ENCODE measurements at regions not wholly inside any gene's neighbourhood (a gene's known extent, or its start where the extent isn't known, plus 50 kb on each side); places are given as distances from the start of the nearest gene placed in this dataset.
"Not testable (repeated sequence)": the region's sequence is repeated elsewhere in the genome, so short reads cannot be mapped to it uniquely, and the experiment has no call there.

- POLR2A ChIA-PET: no interaction called here
- H3K36me3 Mint-ChIP-seq: no peaks in the 10 kb centered on the region
Measured at GRCh38 chrX:82692991-82693390, 815.1 kb upstream of the POU3F4 start.

GRCh38 chrX:82695066-82695465 lies 813.0 kb upstream of the POU3F4 start:
- DNase-seq: no peak
- no peaks in the 10 kb centered on the region for H3K9me3 ChIP-seq (ENCODE audit: low read length)
- no peaks in the 10 kb centered on the region for H3K27me3 ChIP-seq (ENCODE audit: insufficient read depth, low read length, poor library complexity, severe bottlenecking)
- no peaks in the 10 kb centered on the region for H3K36me3 ChIP-seq (ENCODE audit: insufficient read depth, low read length)
- no peak overlapping the region for H3K27ac ChIP-seq (ENCODE audit: low read depth, low read length)
- POLR2A ChIA-PET: no interaction called here
- H3K4me3 ChIP-seq (ENCODE audit: low read length): no peak overlapping the region
- Mint-ChIP-seq H3K9me3 (no peaks in the 10 kb centered on the region), H3K4me3 (no peak overlapping the region), H3K27me3 (peaks cover 0 to 2% of the 10 kb centered on the region in 2 donors), H3K36me3 (no peaks in the 10 kb centered on the region), H3K27ac (no peak overlapping the region), H3K4me1 (no peaks in the 10 kb centered on the region)
- CTCF ChIA-PET: no interaction called here
- H3K4me1 ChIP-seq (ENCODE audit: insufficient read depth, low read length): no peaks in the 10 kb centered on the region

More at GRCh38 chrX:82692991-82693390, 815.1 kb upstream of the POU3F4 start:
- H3K4me3 ChIP-seq (ENCODE audit: low read length): no peak overlapping the region
- H3K4me3 Mint-ChIP-seq: no peak overlapping the region
- no peaks in the 10 kb centered on the region for H3K27me3 Mint-ChIP-seq
- no peaks in the 10 kb centered on the region for H3K4me1 Mint-ChIP-seq
- no peaks in the 10 kb centered on the region for H3K36me3 ChIP-seq (ENCODE audit: insufficient read depth, low read length)
- CTCF ChIA-PET: no interaction called here
- H3K9me3 Mint-ChIP-seq: no peaks in the 10 kb centered on the region
- H3K9me3 ChIP-seq (ENCODE audit: low read length): no peaks in the 10 kb centered on the region
- H3K27ac Mint-ChIP-seq: no peak overlapping the region
- H3K27me3 ChIP-seq (ENCODE audit: insufficient read depth, low read length, poor library complexity, severe bottlenecking): no peaks in the 10 kb centered on the region
- DNase-seq: no peak
- no peaks in the 10 kb centered on the region for H3K4me1 ChIP-seq (ENCODE audit: insufficient read depth, low read length)
- no peak overlapping the region for H3K27ac ChIP-seq (ENCODE audit: low read depth, low read length)

- Mint-ChIP-seq H3K4me3 (no peak overlapping the region), H3K9me3 (peaks cover 0 to 2% (median 0%) of the 10 kb centered on the region in 5 donors), H3K27ac (no peak overlapping the region), H3K36me3 (no peaks in the 10 kb centered on the region), H3K4me1 (no peaks in the 10 kb centered on the region), H3K27me3 (peaks cover 0 to 2% of the 10 kb centered on the region in 2 donors)
- H3K4me3 ChIP-seq (ENCODE audit: low read length): no peak overlapping the region
- H3K27ac ChIP-seq (ENCODE audit: low read depth, low read length): no peak overlapping the region
- no peaks in the 10 kb centered on the region for H3K36me3 ChIP-seq (ENCODE audit: insufficient read depth, low read length)
- H3K4me1 ChIP-seq (ENCODE audit: insufficient read depth, low read length): no peaks in the 10 kb centered on the region
- H3K9me3 ChIP-seq (ENCODE audit: low read length): no peaks in the 10 kb centered on the region
- CTCF ChIA-PET: no interaction called here
- no peak for DNase-seq
- no peaks in the 10 kb centered on the region for H3K27me3 ChIP-seq (ENCODE audit: insufficient read depth, low read length, poor library complexity, severe bottlenecking)
- POLR2A ChIA-PET: no interaction called here
Measured at GRCh38 chrX:82703551-82703950, 804.5 kb upstream of the POU3F4 start.

GRCh38 chrX:82711457-82711856 lies 796.6 kb upstream of the POU3F4 start:
- H3K4me1 Mint-ChIP-seq: no peaks in the 10 kb centered on the region
- H3K4me3 ChIP-seq (ENCODE audit: low read length): no peak overlapping the region
- no peak overlapping the region for H3K27ac Mint-ChIP-seq
- no peaks in the 10 kb centered on the region for H3K9me3 ChIP-seq (ENCODE audit: low read length)
- no peaks in the 10 kb centered on the region for H3K27me3 ChIP-seq (ENCODE audit: insufficient read depth, low read length, poor library complexity, severe bottlenecking)
- no peak overlapping the region for H3K27ac ChIP-seq (ENCODE audit: low read depth, low read length)
- peaks cover 0 to 4% of the 10 kb centered on the region in 2 donors for H3K27me3 Mint-ChIP-seq
- CTCF ChIA-PET: no interaction called here
- H3K9me3 Mint-ChIP-seq: peaks cover 0 to 2% (median 0%) of the 10 kb centered on the region in 5 donors
- POLR2A ChIA-PET: no interaction called here
- H3K36me3 Mint-ChIP-seq: no peaks in the 10 kb centered on the region
- no peaks in the 10 kb centered on the region for H3K4me1 ChIP-seq (ENCODE audit: insufficient read depth, low read length)
- no peaks in the 10 kb centered on the region for H3K36me3 ChIP-seq (ENCODE audit: insufficient read depth, low read length)
- H3K4me3 Mint-ChIP-seq: no peak overlapping the region
- no peak for DNase-seq

- ChIA-PET CTCF (no interaction called here), POLR2A (no interaction called here)
- Mint-ChIP-seq H3K36me3 (no peaks in the 10 kb centered on the region), H3K4me3 (no peak overlapping the region), H3K27me3 (no peaks in the 10 kb centered on the region), H3K9me3 (no peaks in the 10 kb centered on the region), H3K4me1 (no peaks in the 10 kb centered on the region), H3K27ac (no peak overlapping the region)
- Histone ChIP-seq H3K27ac (ENCODE audit: low read depth, low read length) (no peak overlapping the region), H3K4me1 (ENCODE audit: insufficient read depth, low read length) (no peaks in the 10 kb centered on the region), H3K9me3 (ENCODE audit: low read length) (no peaks in the 10 kb centered on the region), H3K27me3 (ENCODE audit: insufficient read depth, low read length, poor library complexity, severe bottlenecking) (no peaks in the 10 kb centered on the region), H3K4me3 (ENCODE audit: low read length) (no peak overlapping the region), H3K36me3 (ENCODE audit: insufficient read depth, low read length) (no peaks in the 10 kb centered on the region)
- DNase-seq: no peak
Measured at GRCh38 chrX:82721891-82722290, 786.2 kb upstream of the POU3F4 start.

GRCh38 chrX:82723806-82724205 lies 784.3 kb upstream of the POU3F4 start:
- Histone ChIP-seq H3K4me1 (ENCODE audit: insufficient read depth, low read length) (no peaks in the 10 kb centered on the region), H3K27me3 (ENCODE audit: insufficient read depth, low read length, poor library complexity, severe bottlenecking) (no peaks in the 10 kb centered on the region), H3K36me3 (ENCODE audit: insufficient read depth, low read length) (no peaks in the 10 kb centered on the region), H3K4me3 (ENCODE audit: low read length) (no peak overlapping the region), H3K9me3 (ENCODE audit: low read length) (no peaks in the 10 kb centered on the region), H3K27ac (ENCODE audit: low read depth, low read length) (no peak overlapping the region)
- CTCF ChIA-PET: no interaction called here
- Mint-ChIP-seq H3K27ac (no peak overlapping the region), H3K9me3 (peaks cover 0 to 4% (median 0%) of the 10 kb centered on the region in 5 donors), H3K4me1 (no peaks in the 10 kb centered on the region), H3K36me3 (no peaks in the 10 kb centered on the region), H3K4me3 (no peak overlapping the region), H3K27me3 (peaks cover 0 to 2% of the 10 kb centered on the region in 2 donors)
- no peak for DNase-seq
- POLR2A ChIA-PET: no interaction called here

GRCh38 chrX:82727436-82727835 lies 780.7 kb upstream of the POU3F4 start:
- H3K9me3 Mint-ChIP-seq; H3K9me3 ChIP-seq (ENCODE audit: low read length); H3K27ac Mint-ChIP-seq; H3K27me3 Mint-ChIP-seq; H3K4me1 Mint-ChIP-seq; CTCF ChIA-PET; H3K27me3 ChIP-seq (ENCODE audit: insufficient read depth, low read length, poor library complexity, severe bottlenecking); H3K27ac ChIP-seq (ENCODE audit: low read depth, low read length); DNase-seq; H3K36me3 Mint-ChIP-seq; POLR2A ChIA-PET; H3K4me3 ChIP-seq (ENCODE audit: low read length); H3K4me1 ChIP-seq (ENCODE audit: insufficient read depth, low read length); H3K36me3 ChIP-seq (ENCODE audit: insufficient read depth, low read length); H3K4me3 Mint-ChIP-seq: not testable (repeated sequence)

GRCh38 chrX:82732861-82733260 lies 775.2 kb upstream of the POU3F4 start:
- Histone ChIP-seq H3K4me3 (ENCODE audit: low read length) (no peak overlapping the region), H3K9me3 (ENCODE audit: low read length) (no peaks in the 10 kb centered on the region), H3K27ac (ENCODE audit: low read depth, low read length) (no peak overlapping the region), H3K27me3 (ENCODE audit: insufficient read depth, low read length, poor library complexity, severe bottlenecking) (no peaks in the 10 kb centered on the region), H3K4me1 (ENCODE audit: insufficient read depth, low read length) (no peaks in the 10 kb centered on the region), H3K36me3 (ENCODE audit: insufficient read depth, low read length) (no peaks in the 10 kb centered on the region)
- POLR2A ChIA-PET: no interaction called here
- H3K27ac Mint-ChIP-seq: no peak overlapping the region
- peaks cover 0 to 4% (median 0%) of the 10 kb centered on the region in 5 donors for H3K9me3 Mint-ChIP-seq
- DNase-seq: no peak
- H3K27me3 Mint-ChIP-seq: no peaks in the 10 kb centered on the region
- no peaks in the 10 kb centered on the region for H3K36me3 Mint-ChIP-seq
- no peak overlapping the region for H3K4me3 Mint-ChIP-seq
- no peaks in the 10 kb centered on the region for H3K4me1 Mint-ChIP-seq
- CTCF ChIA-PET: no interaction called here

- no peak overlapping the region for H3K4me3 Mint-ChIP-seq
- H3K27ac Mint-ChIP-seq: no peak overlapping the region
- Histone ChIP-seq H3K9me3 (ENCODE audit: low read length) (no peaks in the 10 kb centered on the region), H3K36me3 (ENCODE audit: insufficient read depth, low read length) (no peaks in the 10 kb centered on the region), H3K4me1 (ENCODE audit: insufficient read depth, low read length) (no peaks in the 10 kb centered on the region), H3K27ac (ENCODE audit: low read depth, low read length) (no peak overlapping the region), H3K27me3 (ENCODE audit: insufficient read depth, low read length, poor library complexity, severe bottlenecking) (no peaks in the 10 kb centered on the region), H3K4me3 (ENCODE audit: low read length) (no peak overlapping the region)
- H3K9me3 Mint-ChIP-seq: no peaks in the 10 kb centered on the region
- no peak for DNase-seq
- no peaks in the 10 kb centered on the region for H3K4me1 Mint-ChIP-seq
- POLR2A ChIA-PET: no interaction called here
- H3K36me3 Mint-ChIP-seq: no peaks in the 10 kb centered on the region
- CTCF ChIA-PET: no interaction called here
- no peaks in the 10 kb centered on the region for H3K27me3 Mint-ChIP-seq
Measured at GRCh38 chrX:82734140-82734539, 774.0 kb upstream of the POU3F4 start.
